H9 (cell line): ENCODE measurements at regions not wholly inside any gene's neighbourhood (a gene's known extent, or its start where the extent isn't known, plus 50 kb on each side); places are given as distances from the start of the nearest gene placed in this dataset.

Source experiments
- DNase-seq: peaks from one replicate; pipeline ENCODE4 v3.0.0-alpha.2; 2017
- H2AFZ ChIP-seq: one replicate; pipeline ENCODE4 v1.6.1; 2013; ENCODE audit warnings: mild to moderate bottlenecking, low read length, control low read depth, moderate library complexity
- H2AK5ac ChIP-seq: 2 replicates; pipeline ENCODE4 v1.6.1; 2013; ENCODE audit warnings: low read length, control low read depth, mixed read lengths; ENCODE audit not compliant: insufficient read length
- H2BK120ac ChIP-seq: one replicate; pipeline ENCODE4 v1.6.1; 2013; ENCODE audit warnings: low read depth, mild to moderate bottlenecking, low read length, control low read depth, inconsistent platforms; ENCODE audit not compliant: poor library complexity, severe bottlenecking
- H2BK12ac ChIP-seq: 2 replicates; pipeline ENCODE4 v1.6.1; 2013; ENCODE audit warnings: low read length, control low read depth, mixed read lengths, low read depth; ENCODE audit not compliant: insufficient read length
- H2BK15ac ChIP-seq: 2 replicates; pipeline ENCODE4 v1.6.1; 2013; ENCODE audit warnings: low read depth, low read length, control low read depth
- H2BK20ac ChIP-seq: one replicate; pipeline ENCODE4 v1.6.1; 2013; ENCODE audit warnings: low read depth, mild to moderate bottlenecking, low read length, control low read depth, inconsistent platforms; ENCODE audit not compliant: poor library complexity, severe bottlenecking
- H2BK5ac ChIP-seq: 2 replicates; pipeline ENCODE4 v1.6.1; 2013; ENCODE audit warnings: low read length, control low read depth, mixed read lengths; ENCODE audit not compliant: insufficient read length
- H3K14ac ChIP-seq: 2 replicates; pipeline ENCODE4 v1.6.1; 2013; ENCODE audit warnings: low read length, control low read depth; ENCODE audit not compliant: insufficient read depth
- H3K18ac ChIP-seq: 2 replicates; pipeline ENCODE4 v1.6.1; 2013; ENCODE audit warnings: low read depth, mild to moderate bottlenecking, mixed read lengths, low read length, control low read depth; ENCODE audit not compliant: insufficient read length
- H3K23ac ChIP-seq: 2 replicates; pipeline ENCODE4 v1.6.1; 2013; ENCODE audit warnings: low read length, control low read depth, mixed read lengths, low read depth; ENCODE audit not compliant: insufficient read length
- H3K23me2 ChIP-seq: 2 replicates; pipeline ENCODE4 v1.6.1; 2013; ENCODE audit warnings: low read depth, mild to moderate bottlenecking, mixed read lengths, low read length, control low read depth; ENCODE audit not compliant: insufficient read length, poor library complexity, severe bottlenecking
- H3K27ac ChIP-seq: 2 replicates; pipeline ENCODE4 v1.5.1; 2013; ENCODE audit warnings: low read length, control low read depth, mixed read lengths, low read depth; ENCODE audit not compliant: insufficient read length
- H3K27me3 ChIP-seq: 2 replicates; pipeline ENCODE4 v1.6.1; 2013; ENCODE audit warnings: low read length, control low read depth, inconsistent platforms; ENCODE audit not compliant: insufficient read depth
- H3K4ac ChIP-seq: 2 replicates; pipeline ENCODE4 v1.6.1; 2013; ENCODE audit warnings: low read depth, mild to moderate bottlenecking, control low read depth, inconsistent platforms, low read length, moderate library complexity
- H3K4me1 ChIP-seq: 2 replicates; pipeline ENCODE4 v1.6.1; 2013; ENCODE audit warnings: low read length, control low read depth, inconsistent platforms; ENCODE audit not compliant: insufficient read depth
- H3K4me2 ChIP-seq: 2 replicates; pipeline ENCODE4 v1.6.1; 2013; ENCODE audit warnings: low read length, control low read depth, mixed read lengths; ENCODE audit not compliant: insufficient read length, insufficient read depth
- H3K56ac ChIP-seq: 2 replicates; pipeline ENCODE4 v1.6.1; 2013; ENCODE audit warnings: low read depth, mild to moderate bottlenecking, mixed read lengths, low read length, control low read depth; ENCODE audit not compliant: insufficient read length
- H3K79me1 ChIP-seq: 2 replicates; pipeline ENCODE4 v1.6.1; 2013; ENCODE audit warnings: low read depth, mild to moderate bottlenecking, moderate library complexity, low read length, control low read depth, inconsistent platforms; ENCODE audit not compliant: insufficient read depth, poor library complexity, severe bottlenecking
- H3K79me2 ChIP-seq: 2 replicates; pipeline ENCODE4 v1.6.1; 2013; ENCODE audit warnings: low read length, control low read depth, inconsistent platforms; ENCODE audit not compliant: insufficient read depth
- H3K9ac ChIP-seq: 2 replicates; pipeline ENCODE4 v1.6.1; 2013; ENCODE audit warnings: low read length, control low read depth, mixed read lengths; ENCODE audit not compliant: insufficient read length; ENCODE audit errors: extremely low read depth
- H3K9me3 ChIP-seq: one replicate; pipeline ENCODE4 v1.6.1; 2013; ENCODE audit warnings: low read depth, low read length, inconsistent platforms; ENCODE audit not compliant: control insufficient read depth
- H3T11ph ChIP-seq: one replicate; pipeline ENCODE4 v1.6.1; 2013; ENCODE audit warnings: mild to moderate bottlenecking, low read length, control low read depth, inconsistent platforms
- H4K20me1 ChIP-seq: one replicate; pipeline ENCODE4 v1.6.1; 2013; ENCODE audit not compliant: control insufficient read depth, insufficient read length, insufficient read depth
- H4K5ac ChIP-seq: 2 replicates; pipeline ENCODE4 v1.6.1; 2013; ENCODE audit warnings: low read depth, mild to moderate bottlenecking, mixed read lengths, low read length, control low read depth; ENCODE audit not compliant: insufficient read length
- H4K8ac ChIP-seq: replicated peaks from 2 replicates; pipeline ENCODE4 v1.6.1; 2013; ENCODE audit warnings: low read length, control low read depth, mixed read lengths, low read depth; ENCODE audit not compliant: insufficient read length
- H4K91ac ChIP-seq: 2 replicates; pipeline ENCODE4 v1.6.1; 2013; ENCODE audit warnings: low read depth, mild to moderate bottlenecking, moderate library complexity, mixed read lengths, low read length, control low read depth; ENCODE audit not compliant: insufficient read length
- H3K27ac Mint-ChIP-seq, 3 experiments: 2 replicates in 2 of 3; 3 replicates in 1 of 3; pipeline ENCODE4 v1.8.0; 2020 to 2021; ENCODE audit warnings: mixed read lengths in 3 of 3, mild to moderate bottlenecking in 1 of 3, moderate library complexity in 1 of 3
- H3K27me3 Mint-ChIP-seq: 2 replicates; pipeline ENCODE4 v1.8.0; 2021; ENCODE audit warnings: low read depth, mild to moderate bottlenecking, moderate library complexity, mixed read lengths
- H3K36me3 Mint-ChIP-seq, 3 experiments: 2 replicates in 2 of 3; 3 replicates in 1 of 3; pipeline ENCODE4 v1.8.0; 2020 to 2021; ENCODE audit warnings: low read depth in 3 of 3, mixed read lengths in 3 of 3; ENCODE audit not compliant: insufficient read depth in 1 of 3
- H3K4me1 Mint-ChIP-seq, 2 experiments: 2 replicates each; pipeline ENCODE4 v1.8.0; 2020; ENCODE audit warnings: mixed read lengths in 2 of 2
- H3K4me3 Mint-ChIP-seq, 2 experiments: 2 replicates in 1 of 2; 3 replicates in 1 of 2; pipeline ENCODE4 v1.8.0; 2020 to 2021; ENCODE audit warnings: mild to moderate bottlenecking in 2 of 2, mixed read lengths in 2 of 2, moderate library complexity in 1 of 2
- H3K9me3 Mint-ChIP-seq, 2 experiments: 2 replicates in 1 of 2; 3 replicates in 1 of 2; pipeline ENCODE4 v1.8.0; 2020; ENCODE audit warnings: mild to moderate bottlenecking in 2 of 2, mixed read lengths in 2 of 2, moderate library complexity in 1 of 2
- CTCF ChIP-seq: fragments of 200-600 bp; sonication (generic); conservative IDR thresholded peaks from 3 replicates; pipeline ENCODE4 v1.8.0; 2021; ENCODE audit warnings: antibody characterized with exemption, mild to moderate bottlenecking
- WGBS: extraction: QIAGEN DNeasy Blood & Tissue Kit; methylation state at CpG from one replicate; pipeline ENCODE4 v1.1.7; 2013; ENCODE audit warnings: missing lambda C conversion rate, low lambda C conversion rate, mixed read lengths; ENCODE audit not compliant: insufficient read length; ENCODE audit errors: extremely low coverage; 5-methylcytosine and 5-hydroxymethylcytosine counted together

GRCh38 chr4:162234595-162234994 lies 70.8 kb upstream of the FSTL5 start:
- no peak overlapping the region for H2BK20ac ChIP-seq
- H3K4me1 Mint-ChIP-seq: peaks cover 2 to 9% of the 10 kb centered on the region in 2 experiments; a peak in 2 of 4 replicates
- H3K23me2 ChIP-seq: no peaks in the 10 kb centered on the region
- H3K4ac ChIP-seq: no peak overlapping the region
- peaks cover 3 to 9% (median 7%) of the 10 kb centered on the region in 3 experiments; a peak in 5 of 7 replicates for H3K36me3 Mint-ChIP-seq
- no peaks in the 10 kb centered on the region for H3K27me3 ChIP-seq
- no peak overlapping the region for H3K9ac ChIP-seq
- no peak overlapping the region for H3K14ac ChIP-seq
- H2BK120ac ChIP-seq: no peak overlapping the region
- H3K27me3 Mint-ChIP-seq: no peaks in the 10 kb centered on the region
- no peaks in the 10 kb centered on the region for H3K4me1 ChIP-seq
- H3K9me3 Mint-ChIP-seq: peaks cover 6 to 14% of the 10 kb centered on the region in 2 experiments
- no peak overlapping the region for H3K4me2 ChIP-seq
- H2AK5ac ChIP-seq: no peak overlapping the region
- TF ChIP-seq CTCF: no peak
- H2BK15ac ChIP-seq: no peak overlapping the region
- H3K9me3 ChIP-seq: no peaks in the 10 kb centered on the region
- H3K4me3 Mint-ChIP-seq: no peak overlapping the region
- H3K79me2 ChIP-seq: no peaks in the 10 kb centered on the region
- H2AFZ ChIP-seq: no peak overlapping the region
- no peak overlapping the region for H3K27ac Mint-ChIP-seq
- H2BK5ac ChIP-seq: no peak overlapping the region
- H4K91ac ChIP-seq: no peak overlapping the region
- H4K20me1 ChIP-seq: no peaks in the 10 kb centered on the region
- no peak for DNase-seq
- no peak overlapping the region for H4K5ac ChIP-seq
- no peak overlapping the region for H4K8ac ChIP-seq
- no peak overlapping the region for H3K23ac ChIP-seq
- H3T11ph ChIP-seq: no peak overlapping the region
- no peak overlapping the region for H3K56ac ChIP-seq
- H3K79me1 ChIP-seq: no peaks in the 10 kb centered on the region
- H3K18ac ChIP-seq: no peak overlapping the region
- no CpG with 5 or more reads among the region's 3 CpGs for WGBS
- no peak overlapping the region for H3K27ac ChIP-seq
- no peak overlapping the region for H2BK12ac ChIP-seq
